ENCODE measurements at regions not wholly inside any gene's neighbourhood (a gene's known extent, or its start where the extent isn't known, plus 50 kb on each side); places are given as distances from the start of the nearest gene placed in this dataset.

GRCh38 chr2:7878786-7879482 is 802.9 kb upstream of the ID2 start:
- no peak for DNase-seq

GRCh38 chr2:7879483-7879835 is 802.4 kb upstream of the ID2 start:
- no peak for DNase-seq

GRCh38 chr2:7880126-7880525 is 801.7 kb upstream of the ID2 start:
- no peak for DNase-seq

GRCh38 chr2:7880566-7880965 is 801.3 kb upstream of the ID2 start:
- DNase-seq, result no peak

- DNase-seq, result no peak
Measured at GRCh38 chr2:7881063-7881462, 800.8 kb upstream of the ID2 start.

- no peak for DNase-seq
Measured at GRCh38 chr2:7881466-7881865, 800.4 kb upstream of the ID2 start.

GRCh38 chr2:7882296-7882695 is 799.6 kb upstream of the ID2 start:
- DNase-seq, result no peak

- no peak for DNase-seq
Measured at GRCh38 chr2:7884338-7884737, 797.5 kb upstream of the ID2 start.

- no peak for DNase-seq
Measured at GRCh38 chr2:7886666-7887065, 795.2 kb upstream of the ID2 start.

GRCh38 chr2:7887441-7887840 is 794.4 kb upstream of the ID2 start:
- no peak for DNase-seq

GRCh38 chr2:7888876-7889275 is 793.0 kb upstream of the ID2 start:
- no peak for DNase-seq

GRCh38 chr2:7891312-7891711 is 790.5 kb upstream of the ID2 start:
- DNase-seq, result no peak

- DNase-seq, result no peak
Measured at GRCh38 chr2:7895289-7895688, 786.6 kb upstream of the ID2 start.

GRCh38 chr2:7896940-7897487 is 784.8 kb upstream of the ID2 start:
- no peak for DNase-seq

- DNase-seq, result no peak
Measured at GRCh38 chr2:7899241-7899640, 782.6 kb upstream of the ID2 start.

- DNase-seq, result no peak
Measured at GRCh38 chr2:7899923-7900322, 781.9 kb upstream of the ID2 start.

GRCh38 chr2:7900593-7900992 is 781.3 kb upstream of the ID2 start:
- DNase-seq, result no peak

GRCh38 chr2:7902251-7902765 is 779.5 kb upstream of the ID2 start:
- no peak for DNase-seq

- DNase-seq, result no peak
Measured at GRCh38 chr2:7904319-7904718, 777.5 kb upstream of the ID2 start.

GRCh38 chr2:7905756-7906155 is 776.1 kb upstream of the ID2 start:
- peak; percentile 94 for DNase-seq

GRCh38 chr2:7906431-7906830 is 775.4 kb upstream of the ID2 start:
- DNase-seq, result no peak

GRCh38 chr2:7907041-7907440 is 774.8 kb upstream of the ID2 start:
- DNase-seq, result no peak

GRCh38 chr2:7910752-7911151 is 771.1 kb upstream of the ID2 start:
- DNase-seq, result no peak

- no peak for DNase-seq
Measured at GRCh38 chr2:7911196-7911595, 770.7 kb upstream of the ID2 start.

- DNase-seq, result no peak
Measured at GRCh38 chr2:7913974-7914373, 767.9 kb upstream of the ID2 start.

Measured in NCI-H510A treated with DMSO at 0.1 percent for 48 hours (cell line).